ENCODE measurements at regions not wholly inside any gene's neighbourhood (a gene's known extent, or its start where the extent isn't known, plus 50 kb on each side); places are given as distances from the start of the nearest gene placed in this dataset.

- in situ Hi-C loops (cut with MboI; ENCODE audit: low sequenced_read_pairs in 4 of 4) = no loop called here
- Histone ChIP-seq H3K36me3 (no peaks in the 10 kb centered on the region), H3K27me3 (no peaks in the 10 kb centered on the region), H3K27ac (no peak overlapping the region), H3K9me3 (no peaks in the 10 kb centered on the region), H3K4me1 (peaks cover 4 to 6% of the 10 kb centered on the region in 2 donors), H3K4me3 (no peak overlapping the region)
- no peak for DNase-seq
- intact Hi-C loops (cut with DNase I; ENCODE audit: low total_unique reads) = no loop called here
- no peak for ATAC-seq
- TF ChIP-seq CTCF (IDR thresholded peaks at IDR 0.05 in 4 of 5, conservative IDR thresholded peaks at IDR 0.05 in 1 of 5) (no peak), POLR2A (IDR thresholded peaks at IDR 0.05) (no peak)
Observed at GRCh38 chr6:3981917-3982316, 97.0 kb downstream of the FAM217A start.

- no peak for TF ChIP-seq CTCF (IDR thresholded peaks at IDR 0.05 in 4 of 5, conservative IDR thresholded peaks at IDR 0.05 in 1 of 5)
- no peak for TF ChIP-seq POLR2A (IDR thresholded peaks at IDR 0.05)
- ATAC-seq (no peak), DNase-seq (no peak)
- in situ Hi-C loops (cut with MboI; ENCODE audit: low sequenced_read_pairs in 4 of 4) = no loop called here
- H3K27ac ChIP-seq = no peak overlapping the region
- no peaks in the 10 kb centered on the region for H3K9me3 ChIP-seq
- H3K36me3 ChIP-seq = no peaks in the 10 kb centered on the region
- peaks cover 4 to 6% of the 10 kb centered on the region in 2 donors for H3K4me1 ChIP-seq
- no peak overlapping the region for H3K4me3 ChIP-seq
- no peaks in the 10 kb centered on the region for H3K27me3 ChIP-seq
- intact Hi-C loops (cut with DNase I; ENCODE audit: low total_unique reads) = no loop called here
Observed at GRCh38 chr6:3983778-3984177, 95.2 kb downstream of the FAM217A start.

DNA sequence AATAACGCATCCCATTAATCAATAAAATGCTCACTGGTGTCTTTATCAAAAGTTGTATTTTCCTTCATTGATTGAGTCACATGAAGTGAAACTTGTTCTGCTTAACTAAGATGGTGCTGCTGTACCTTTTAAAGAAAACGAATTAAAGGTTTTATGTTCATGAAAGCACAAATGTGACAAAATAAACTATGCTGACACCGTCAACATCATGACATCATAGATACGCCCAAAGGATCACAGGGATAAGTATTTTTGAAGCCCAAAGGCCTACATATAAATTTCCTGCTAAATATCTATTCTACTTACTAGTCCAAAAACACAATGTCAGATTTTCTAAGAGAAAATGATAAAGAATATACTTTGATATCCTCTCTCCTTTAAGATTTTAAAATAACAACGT lies 94.4 kb downstream of the FAM217A start:
- H3K9me3 ChIP-seq = no peaks in the 10 kb centered on the region
- no peak overlapping the region for H3K4me3 ChIP-seq
- in situ Hi-C loops (cut with MboI; ENCODE audit: low sequenced_read_pairs in 4 of 4) (no loop called here), intact Hi-C loops (cut with DNase I; ENCODE audit: low total_unique reads) (no loop called here)
- ATAC-seq (no peak), DNase-seq (no peak)
- H3K36me3 ChIP-seq = no peaks in the 10 kb centered on the region
- TF ChIP-seq POLR2A (IDR thresholded peaks at IDR 0.05) (no peak), CTCF (IDR thresholded peaks at IDR 0.05 in 4 of 5, conservative IDR thresholded peaks at IDR 0.05 in 1 of 5) (no peak)
- peaks cover 4 to 6% of the 10 kb centered on the region in 2 donors for H3K4me1 ChIP-seq
- H3K27ac ChIP-seq = no peak overlapping the region
- no peaks in the 10 kb centered on the region for H3K27me3 ChIP-seq

DNA sequence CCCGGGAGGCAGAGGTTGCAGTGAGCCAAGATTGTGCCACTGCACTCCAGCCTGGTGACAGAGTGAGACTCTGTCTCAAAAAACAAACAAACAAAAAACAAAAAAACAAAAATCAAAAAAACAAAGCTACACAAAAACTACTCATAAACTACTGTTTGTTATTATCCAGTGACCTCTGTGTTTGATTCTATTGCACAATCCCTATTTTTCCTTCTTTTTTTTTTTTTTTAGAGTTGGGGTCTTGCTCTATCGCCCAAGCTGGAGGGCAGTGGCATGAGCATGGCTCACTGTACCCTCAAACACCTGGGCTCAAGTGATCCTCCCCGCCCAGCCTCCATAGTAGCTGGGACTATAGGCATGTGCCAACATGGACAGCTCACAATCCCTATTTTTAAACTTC lies 92.7 kb downstream of the FAM217A start:
- intact Hi-C loops (cut with DNase I; ENCODE audit: low total_unique reads) (loop anchor here (5.0 kb wide), 1 partner anchor 34 kb away; no protein-coding TSS in a partner anchor), in situ Hi-C loops (cut with MboI; ENCODE audit: low sequenced_read_pairs in 4 of 4) (loop anchor here in 1 of 4 donors (5.0 kb wide), 1 partner anchor 239 kb away; no protein-coding TSS in a partner anchor)
- ATAC-seq (no peak), DNase-seq (no peak)
- Histone ChIP-seq H3K27me3 (no peaks in the 10 kb centered on the region), H3K4me1 (peaks cover 10% of the 10 kb centered on the region in 2 donors), H3K9me3 (no peaks in the 10 kb centered on the region), H3K4me3 (no peak overlapping the region), H3K36me3 (no peaks in the 10 kb centered on the region), H3K27ac (no peak overlapping the region)
- no peak for TF ChIP-seq POLR2A (IDR thresholded peaks at IDR 0.05)
- TF ChIP-seq CTCF (IDR thresholded peaks at IDR 0.05 in 4 of 5, conservative IDR thresholded peaks at IDR 0.05 in 1 of 5) = no peak

GRCh38 chr6:3987053-3987452 lies 91.9 kb downstream of the FAM217A start:
- intact Hi-C loops (cut with DNase I; ENCODE audit: low total_unique reads) (loop anchor here (5.0 kb wide), 1 partner anchor 35 kb away; no protein-coding TSS in a partner anchor), in situ Hi-C loops (cut with MboI; ENCODE audit: low sequenced_read_pairs in 4 of 4) (loop anchor here in 1 of 4 donors (5.0 kb wide), 1 partner anchor 240 kb away; no protein-coding TSS in a partner anchor)
- DNase-seq (no peak), ATAC-seq (no peak)
- Histone ChIP-seq H3K9me3 (no peaks in the 10 kb centered on the region), H3K4me1 (peaks cover 10% of the 10 kb centered on the region in 2 donors), H3K4me3 (no peak overlapping the region), H3K27ac (no peak overlapping the region), H3K36me3 (no peaks in the 10 kb centered on the region), H3K27me3 (no peaks in the 10 kb centered on the region)
- TF ChIP-seq CTCF (IDR thresholded peaks at IDR 0.05 in 4 of 5, conservative IDR thresholded peaks at IDR 0.05 in 1 of 5) = no peak
- TF ChIP-seq POLR2A (IDR thresholded peaks at IDR 0.05) = no peak
